NCI-H1930 (cell line): ENCODE measurements at regions not wholly inside any gene's neighbourhood (a gene's known extent, or its start where the extent isn't known, plus 50 kb on each side); places are given as distances from the start of the nearest gene placed in this dataset.

Experiments
- DNase-seq, 2 experiments: peaks; one replicate each; lab custom pipeline; 2025; lab: John Stamatoyannopoulos, UW

- no peak for DNase-seq
Observed at GRCh38 chr4:71277353-71277752, 61.5 kb upstream of the SLC4A4 start.

- DNase-seq: no peak
Observed at GRCh38 chr4:71283642-71284257, 55.1 kb upstream of the SLC4A4 start.

GRCh38 chr4:71287305-71287704, 51.5 kb upstream of the SLC4A4 start:
- DNase-seq: no peak

- no peak for DNase-seq
Observed at GRCh38 chr4:71288875-71289274, 49.9 kb upstream of the SLC4A4 start.
